ENCODE measurements at regions not wholly inside any gene's neighbourhood (a gene's known extent, or its start where the extent isn't known, plus 50 kb on each side); places are given as distances from the start of the nearest gene placed in this dataset.

DNA sequence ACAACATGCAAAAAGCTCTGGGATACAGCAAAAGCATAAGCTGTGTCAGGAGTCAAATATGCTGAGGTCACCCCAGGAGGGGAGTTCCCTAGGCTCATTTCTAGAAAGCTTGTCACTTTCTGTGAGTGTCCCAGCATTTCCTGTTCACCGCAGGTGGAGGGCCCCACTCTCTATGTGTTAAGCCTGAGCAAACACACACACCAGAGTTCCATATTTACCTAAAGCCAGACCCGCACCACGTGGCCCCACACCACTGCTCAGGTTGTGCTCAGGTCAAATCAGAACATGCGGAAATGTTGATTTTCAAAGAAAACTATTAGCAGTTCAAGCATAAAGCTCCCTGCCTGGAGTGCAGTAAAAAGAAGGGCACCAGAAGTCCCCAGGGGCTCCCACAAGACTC lies 259.6 kb upstream of the PPP2R2D start:
- DNase-seq (no peak), ATAC-seq (no peak)
- TF ChIP-seq, protein P1, sequence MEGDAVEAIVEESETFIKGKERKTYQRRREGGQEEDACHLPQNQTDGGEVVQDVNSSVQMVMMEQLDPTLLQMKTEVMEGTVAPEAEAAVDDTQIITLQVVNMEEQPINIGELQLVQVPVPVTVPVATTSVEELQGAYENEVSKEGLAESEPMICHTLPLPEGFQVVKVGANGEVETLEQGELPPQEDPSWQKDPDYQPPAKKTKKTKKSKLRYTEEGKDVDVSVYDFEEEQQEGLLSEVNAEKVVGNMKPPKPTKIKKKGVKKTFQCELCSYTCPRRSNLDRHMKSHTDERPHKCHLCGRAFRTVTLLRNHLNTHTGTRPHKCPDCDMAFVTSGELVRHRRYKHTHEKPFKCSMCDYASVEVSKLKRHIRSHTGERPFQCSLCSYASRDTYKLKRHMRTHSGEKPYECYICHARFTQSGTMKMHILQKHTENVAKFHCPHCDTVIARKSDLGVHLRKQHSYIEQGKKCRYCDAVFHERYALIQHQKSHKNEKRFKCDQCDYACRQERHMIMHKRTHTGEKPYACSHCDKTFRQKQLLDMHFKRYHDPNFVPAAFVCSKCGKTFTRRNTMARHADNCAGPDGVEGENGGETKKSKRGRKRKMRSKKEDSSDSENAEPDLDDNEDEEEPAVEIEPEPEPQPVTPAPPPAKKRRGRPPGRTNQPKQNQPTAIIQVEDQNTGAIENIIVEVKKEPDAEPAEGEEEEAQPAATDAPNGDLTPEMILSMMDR (IDR thresholded peaks at IDR 0.05): no peak
- Histone ChIP-seq H3K4me3 (no peak overlapping the region), H3K36me3 (no peaks in the 10 kb centered on the region), H3K4me1 (no peaks in the 10 kb centered on the region), H3K27me3 (peaks cover 0 to 22% (median 7%) of the 10 kb centered on the region in 7 donors), H3K27ac (no peak overlapping the region), H3K9me3 (peaks cover 0 to 37% (median 11%) of the 10 kb centered on the region in 11 donors)
- WGBS, 2 donors: 44 to 52% methylated on average over 4 of the region's 4 CpGs
- intact Hi-C loops (cut with DNase I): no loop called here

- TF ChIP-seq, protein P1 (IDR thresholded peaks at IDR 0.05): no peak
- WGBS, 2 donors: 73 to 78% methylated on average over 4 of the region's 4 CpGs
- ATAC-seq: no peak
Measured at GRCh38 chr10:131641898-131642297, 258.9 kb upstream of the PPP2R2D start.

GRCh38 chr10:131642966-131643365 lies 257.8 kb upstream of the PPP2R2D start:
- 70 to 82% methylated on average over 4 of the region's 4 CpGs for WGBS, 2 donors
- H3K27ac ChIP-seq: no peak overlapping the region
- no peaks in the 10 kb centered on the region for H3K36me3 ChIP-seq
- H3K9me3 ChIP-seq: peaks cover 0 to 37% (median 11%) of the 10 kb centered on the region in 11 donors
- no peaks in the 10 kb centered on the region for H3K4me1 ChIP-seq
- H3K27me3 ChIP-seq: peaks cover 0 to 26% (median 17%) of the 10 kb centered on the region in 7 donors
- DNase-seq (no peak), ATAC-seq (no peak)
- no peak overlapping the region for H3K4me3 ChIP-seq
- intact Hi-C loops (cut with DNase I): no loop called here
- TF ChIP-seq, protein P1 (IDR thresholded peaks at IDR 0.05): no peak

More at GRCh38 chr10:131641898-131642297, 258.9 kb upstream of the PPP2R2D start:
- H3K27ac ChIP-seq: no peak overlapping the region
- H3K36me3 ChIP-seq: no peaks in the 10 kb centered on the region
- H3K27me3 ChIP-seq: peaks cover 0 to 22% (median 11%) of the 10 kb centered on the region in 7 donors
- H3K9me3 ChIP-seq: peaks cover 0 to 37% (median 11%) of the 10 kb centered on the region in 11 donors
- intact Hi-C loops (cut with DNase I): no loop called here
- H3K4me1 ChIP-seq: no peaks in the 10 kb centered on the region
- H3K4me3 ChIP-seq: no peak overlapping the region
- no peak for DNase-seq

DNA sequence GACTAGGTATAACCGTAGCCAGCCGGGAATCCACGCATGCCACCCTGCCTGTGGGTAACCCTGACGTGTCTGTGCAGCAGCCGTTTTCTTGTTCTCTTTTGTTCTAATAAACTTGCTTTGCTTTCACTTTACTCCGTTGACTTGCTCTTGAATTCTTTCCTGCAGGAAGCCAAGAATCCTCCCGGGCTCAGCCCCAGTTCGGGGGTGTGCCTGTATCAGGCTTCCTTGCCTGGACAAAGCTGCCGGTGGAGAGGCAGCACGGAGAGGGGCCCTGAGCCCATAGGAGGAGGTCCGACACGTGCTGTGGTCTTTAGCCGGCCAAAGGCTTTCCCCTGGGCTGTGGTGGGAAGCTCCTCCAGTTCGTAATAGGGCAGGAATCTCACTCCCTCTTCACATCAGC lies 256.5 kb upstream of the PPP2R2D start:
- peaks cover 0 to 33% (median 18%) of the 10 kb centered on the region in 7 donors for H3K27me3 ChIP-seq

More for the DNA sequence above, 256.5 kb upstream of the PPP2R2D start:
- DNase-seq: no peak
- intact Hi-C loops (cut with DNase I): no loop called here
- no peaks in the 10 kb centered on the region for H3K36me3 ChIP-seq
- no peak overlapping the region for H3K27ac ChIP-seq
- no peaks in the 10 kb centered on the region for H3K4me1 ChIP-seq
- H3K9me3 ChIP-seq: peaks cover 0 to 27% (median 8%) of the 10 kb centered on the region in 11 donors
- peak overlapping the region in 4 of 10 donors; percentile 21 to 28 (median 26) for H3K4me3 ChIP-seq
- TF ChIP-seq, protein P1 (IDR thresholded peaks at IDR 0.05): no peak
- peak in 3 of 8 donors; percentile 26 to 50 (median 46) for ATAC-seq
- WGBS, 2 donors: 57 to 65% methylated on average over 14 of the region's 14 CpGs

Data from heart right ventricle (tissue), 16 donors.